ENCODE measurements at regions not wholly inside any gene's neighbourhood (a gene's known extent, or its start where the extent isn't known, plus 50 kb on each side); places are given as distances from the start of the nearest gene placed in this dataset.

GRCh38 chr3:88573472-88573871 is 423.7 kb downstream of the C3orf38 start:
- DNase-seq (ENCODE audit: low read depth in 2 of 2), result no peak

GRCh38 chr3:88574146-88574545 is 424.4 kb downstream of the C3orf38 start:
- DNase-seq (ENCODE audit: low read depth in 2 of 2), result no peak

GRCh38 chr3:88584451-88584850 is 434.7 kb downstream of the C3orf38 start:
- no peak for DNase-seq (ENCODE audit: low read depth in 2 of 2)

GRCh38 chr3:88586121-88586640 is 436.4 kb downstream of the C3orf38 start:
- DNase-seq (ENCODE audit: low read depth in 2 of 2), result no peak

GRCh38 chr3:88589138-88589537 is 439.4 kb downstream of the C3orf38 start:
- DNase-seq (ENCODE audit: low read depth in 2 of 2), result peak in 1 of 2 experiments; percentile 5

GRCh38 chr3:88595026-88595425 is 445.3 kb downstream of the C3orf38 start:
- no peak for DNase-seq (ENCODE audit: low read depth in 2 of 2)

GRCh38 chr3:88596451-88596850 is 446.7 kb downstream of the C3orf38 start:
- no peak for DNase-seq (ENCODE audit: low read depth in 2 of 2)

- DNase-seq (ENCODE audit: low read depth in 2 of 2), result no peak
These were observed 461.1 kb downstream of the C3orf38 start for GRCh38 chr3:88610820-88611219.

- DNase-seq (ENCODE audit: low read depth in 2 of 2), result no peak
These were observed 462.1 kb downstream of the C3orf38 start for GRCh38 chr3:88611826-88612326.

GRCh38 chr3:88616413-88616812 is 466.7 kb downstream of the C3orf38 start:
- no peak for DNase-seq (ENCODE audit: low read depth in 2 of 2)

GRCh38 chr3:88617283-88617682 is 467.5 kb downstream of the C3orf38 start:
- no peak for DNase-seq (ENCODE audit: low read depth in 2 of 2)

GRCh38 chr3:88618021-88618645 is 468.4 kb downstream of the C3orf38 start:
- no peak for DNase-seq (ENCODE audit: low read depth in 2 of 2)

GRCh38 chr3:88621586-88621985 is 471.8 kb downstream of the C3orf38 start:
- no peak for DNase-seq (ENCODE audit: low read depth in 2 of 2)

- DNase-seq (ENCODE audit: low read depth in 2 of 2), result no peak
These were observed 473.9 kb downstream of the C3orf38 start for GRCh38 chr3:88623709-88624108.

- DNase-seq (ENCODE audit: low read depth in 2 of 2), result no peak
These were observed 476.8 kb downstream of the C3orf38 start for GRCh38 chr3:88626456-88627120.

- no peak for DNase-seq (ENCODE audit: low read depth in 2 of 2)
These were observed 478.5 kb upstream of the EPHA3 start for GRCh38 chr3:88628901-88629300.

GRCh38 chr3:88632226-88632625 is 475.2 kb upstream of the EPHA3 start:
- no peak for DNase-seq (ENCODE audit: low read depth in 2 of 2)

- DNase-seq (ENCODE audit: low read depth in 2 of 2), result no peak
These were observed 466.8 kb upstream of the EPHA3 start for GRCh38 chr3:88640581-88640980.

- DNase-seq (ENCODE audit: low read depth in 2 of 2), result no peak
These were observed 466.3 kb upstream of the EPHA3 start for GRCh38 chr3:88641033-88641604.

- no peak for DNase-seq (ENCODE audit: low read depth in 2 of 2)
These were observed 450.0 kb upstream of the EPHA3 start for GRCh38 chr3:88657459-88657858.

GRCh38 chr3:88661433-88661824 is 446.0 kb upstream of the EPHA3 start:
- no peak for DNase-seq (ENCODE audit: low read depth in 2 of 2)

GRCh38 chr3:88668180-88668579 is 439.2 kb upstream of the EPHA3 start:
- no peak for DNase-seq (ENCODE audit: low read depth in 2 of 2)

GRCh38 chr3:88671573-88671972 is 435.8 kb upstream of the EPHA3 start:
- no peak for DNase-seq (ENCODE audit: low read depth in 2 of 2)

All from fibroblast of skin of left biceps (primary cell).